ENCODE measurements at regions not wholly inside any gene's neighbourhood (a gene's known extent, or its start where the extent isn't known, plus 50 kb on each side); places are given as distances from the start of the nearest gene placed in this dataset.

GRCh38 chr1:22276396-22276748 lies 133.5 kb upstream of the WNT4 start:
- DNase-seq (ENCODE audit: low spot score) (no peak), ATAC-seq (ENCODE audit: insufficient number of reproducible peaks, low FRiP score, low read depth) (no peak)
- H3K36me3 ChIP-seq = no peaks in the 10 kb centered on the region
- no peaks in the 10 kb centered on the region for H3K4me1 ChIP-seq (ENCODE audit: control insufficient read depth in 1 of 2, low read depth in 2 of 2)
- no peak overlapping the region for H3K27ac ChIP-seq
- H3K9me3 ChIP-seq = peaks cover 4% of the 10 kb centered on the region
- no peaks in the 10 kb centered on the region for H3K27me3 ChIP-seq (replicated peaks; ENCODE audit: insufficient read depth)
- no peak overlapping the region for H3K4me3 ChIP-seq
- no peak for TF ChIP-seq CTCF (IDR thresholded peaks at IDR 0.05)

- ATAC-seq (ENCODE audit: insufficient number of reproducible peaks, low FRiP score, low read depth) = no peak
- no peaks in the 10 kb centered on the region for H3K4me1 ChIP-seq (ENCODE audit: control insufficient read depth in 1 of 2, low read depth in 2 of 2)
- no peaks in the 10 kb centered on the region for H3K27me3 ChIP-seq (replicated peaks; ENCODE audit: insufficient read depth)
- no peak for DNase-seq (ENCODE audit: low spot score)
- TF ChIP-seq CTCF (IDR thresholded peaks at IDR 0.05) = no peak
- no peak overlapping the region for H3K4me3 ChIP-seq
- no peaks in the 10 kb centered on the region for H3K36me3 ChIP-seq
- no peak overlapping the region for H3K27ac ChIP-seq
- peaks cover 4% of the 10 kb centered on the region for H3K9me3 ChIP-seq
These were observed 134.8 kb upstream of the WNT4 start for GRCh38 chr1:22277662-22278061.

GRCh38 chr1:22279735-22280134 lies 136.8 kb upstream of the WNT4 start:
- Histone ChIP-seq H3K9me3 (peaks cover 4% of the 10 kb centered on the region), H3K4me3 (no peak overlapping the region), H3K27me3 (replicated peaks; ENCODE audit: insufficient read depth) (no peaks in the 10 kb centered on the region), H3K27ac (no peak overlapping the region), H3K4me1 (ENCODE audit: control insufficient read depth in 1 of 2, low read depth in 2 of 2) (no peaks in the 10 kb centered on the region), H3K36me3 (no peaks in the 10 kb centered on the region)
- TF ChIP-seq CTCF (IDR thresholded peaks at IDR 0.05) = no peak
- DNase-seq (ENCODE audit: low spot score) = no peak
- ATAC-seq (ENCODE audit: insufficient number of reproducible peaks, low FRiP score, low read depth) = no peak

GRCh38 chr1:22280526-22280925 lies 137.6 kb upstream of the WNT4 start:
- no peak for TF ChIP-seq CTCF (IDR thresholded peaks at IDR 0.05)
- DNase-seq (ENCODE audit: low spot score) (no peak), ATAC-seq (ENCODE audit: insufficient number of reproducible peaks, low FRiP score, low read depth) (no peak)
- Histone ChIP-seq H3K36me3 (no peaks in the 10 kb centered on the region), H3K27ac (no peak overlapping the region), H3K27me3 (replicated peaks; ENCODE audit: insufficient read depth) (no peaks in the 10 kb centered on the region), H3K4me3 (no peak overlapping the region), H3K4me1 (ENCODE audit: control insufficient read depth in 1 of 2, low read depth in 2 of 2) (no peaks in the 10 kb centered on the region), H3K9me3 (peaks cover 4% of the 10 kb centered on the region)

- DNase-seq (ENCODE audit: low spot score) (no peak), ATAC-seq (ENCODE audit: insufficient number of reproducible peaks, low FRiP score, low read depth) (no peak)
- Histone ChIP-seq H3K4me1 (ENCODE audit: control insufficient read depth in 1 of 2, low read depth in 2 of 2) (no peaks in the 10 kb centered on the region), H3K27ac (no peak overlapping the region), H3K36me3 (no peaks in the 10 kb centered on the region), H3K4me3 (no peak overlapping the region), H3K9me3 (peaks cover 4% of the 10 kb centered on the region), H3K27me3 (replicated peaks; ENCODE audit: insufficient read depth) (no peaks in the 10 kb centered on the region)
- TF ChIP-seq CTCF (IDR thresholded peaks at IDR 0.05) = no peak
These were observed 138.8 kb upstream of the WNT4 start for GRCh38 chr1:22281521-22282363.

Data from thoracic aorta (tissue), 2 donors.